GM12873 (cell line): ENCODE measurements at regions not wholly inside any gene's neighbourhood (a gene's known extent, or its start where the extent isn't known, plus 50 kb on each side); places are given as distances from the start of the nearest gene placed in this dataset.

Source experiments
- TF ChIP-seq, protein P1 (sequence below): IDR thresholded peaks from 2 replicates; pipeline ENCODE4 v1.5.1; 2012; ENCODE audit warnings: low read depth, mild to moderate bottlenecking, moderate library complexity, low read length, control low read depth; ENCODE audit not compliant: insufficient read depth; ENCODE audit errors: missing control alignments

DNA sequence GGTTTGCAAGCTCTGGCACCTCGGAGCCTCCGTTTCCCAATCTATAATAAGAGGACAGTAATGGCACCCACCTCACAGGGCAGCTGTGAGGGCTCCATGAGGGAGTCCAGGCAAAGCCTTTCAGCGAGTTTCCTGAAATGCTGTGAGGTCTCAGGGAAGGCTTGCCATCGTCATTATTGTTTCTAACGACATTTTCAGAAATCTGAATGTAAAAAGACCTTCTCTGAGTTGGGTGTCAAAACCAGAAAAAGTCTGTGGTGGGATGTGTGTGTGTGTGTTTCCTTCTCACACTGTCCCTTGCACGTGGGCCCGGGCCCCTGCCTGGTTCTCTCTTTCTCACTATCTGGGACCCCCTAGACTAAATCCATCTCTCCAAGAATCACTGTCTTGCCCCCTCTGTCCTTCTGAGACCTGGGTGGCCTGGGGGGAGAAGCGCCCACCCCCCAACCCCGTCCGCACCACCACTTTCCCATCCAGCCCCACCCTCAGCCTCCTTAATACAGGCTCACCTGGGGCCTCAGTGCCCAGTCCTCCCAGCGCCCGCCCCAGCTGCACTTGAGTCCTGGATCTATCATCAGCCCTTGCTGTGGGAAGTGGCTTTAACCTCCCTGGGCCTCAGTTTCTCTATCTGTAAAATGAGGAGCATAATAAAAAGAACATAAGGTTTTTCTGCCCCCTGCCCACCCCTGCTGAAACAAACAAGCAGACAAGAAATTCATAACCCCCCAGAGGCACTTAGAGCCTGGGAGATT lies 180.3 kb downstream of the C9orf50 start:
- TF ChIP-seq, protein P1, sequence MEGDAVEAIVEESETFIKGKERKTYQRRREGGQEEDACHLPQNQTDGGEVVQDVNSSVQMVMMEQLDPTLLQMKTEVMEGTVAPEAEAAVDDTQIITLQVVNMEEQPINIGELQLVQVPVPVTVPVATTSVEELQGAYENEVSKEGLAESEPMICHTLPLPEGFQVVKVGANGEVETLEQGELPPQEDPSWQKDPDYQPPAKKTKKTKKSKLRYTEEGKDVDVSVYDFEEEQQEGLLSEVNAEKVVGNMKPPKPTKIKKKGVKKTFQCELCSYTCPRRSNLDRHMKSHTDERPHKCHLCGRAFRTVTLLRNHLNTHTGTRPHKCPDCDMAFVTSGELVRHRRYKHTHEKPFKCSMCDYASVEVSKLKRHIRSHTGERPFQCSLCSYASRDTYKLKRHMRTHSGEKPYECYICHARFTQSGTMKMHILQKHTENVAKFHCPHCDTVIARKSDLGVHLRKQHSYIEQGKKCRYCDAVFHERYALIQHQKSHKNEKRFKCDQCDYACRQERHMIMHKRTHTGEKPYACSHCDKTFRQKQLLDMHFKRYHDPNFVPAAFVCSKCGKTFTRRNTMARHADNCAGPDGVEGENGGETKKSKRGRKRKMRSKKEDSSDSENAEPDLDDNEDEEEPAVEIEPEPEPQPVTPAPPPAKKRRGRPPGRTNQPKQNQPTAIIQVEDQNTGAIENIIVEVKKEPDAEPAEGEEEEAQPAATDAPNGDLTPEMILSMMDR = no peak

DNA sequence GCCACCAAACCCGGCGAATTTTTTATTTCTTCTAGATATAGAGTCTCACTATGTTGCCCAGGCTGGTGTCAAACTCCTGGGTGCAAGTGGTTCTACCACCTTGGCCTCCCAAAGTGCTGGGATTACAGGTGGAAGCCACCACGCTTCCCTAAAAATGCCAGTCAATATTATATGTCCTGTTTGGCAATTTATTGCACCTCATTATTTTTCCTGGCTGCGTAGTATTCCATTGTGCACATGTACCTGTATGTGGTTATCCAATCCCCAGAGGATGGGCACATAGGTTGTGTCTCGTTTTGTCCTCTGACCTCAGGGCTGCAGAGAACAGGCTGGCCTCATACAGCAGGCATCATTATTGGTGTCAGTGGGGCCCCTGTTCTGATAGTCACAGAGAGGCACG lies 181.7 kb downstream of the C9orf50 start:
- TF ChIP-seq, protein P1 = no peak

DNA sequence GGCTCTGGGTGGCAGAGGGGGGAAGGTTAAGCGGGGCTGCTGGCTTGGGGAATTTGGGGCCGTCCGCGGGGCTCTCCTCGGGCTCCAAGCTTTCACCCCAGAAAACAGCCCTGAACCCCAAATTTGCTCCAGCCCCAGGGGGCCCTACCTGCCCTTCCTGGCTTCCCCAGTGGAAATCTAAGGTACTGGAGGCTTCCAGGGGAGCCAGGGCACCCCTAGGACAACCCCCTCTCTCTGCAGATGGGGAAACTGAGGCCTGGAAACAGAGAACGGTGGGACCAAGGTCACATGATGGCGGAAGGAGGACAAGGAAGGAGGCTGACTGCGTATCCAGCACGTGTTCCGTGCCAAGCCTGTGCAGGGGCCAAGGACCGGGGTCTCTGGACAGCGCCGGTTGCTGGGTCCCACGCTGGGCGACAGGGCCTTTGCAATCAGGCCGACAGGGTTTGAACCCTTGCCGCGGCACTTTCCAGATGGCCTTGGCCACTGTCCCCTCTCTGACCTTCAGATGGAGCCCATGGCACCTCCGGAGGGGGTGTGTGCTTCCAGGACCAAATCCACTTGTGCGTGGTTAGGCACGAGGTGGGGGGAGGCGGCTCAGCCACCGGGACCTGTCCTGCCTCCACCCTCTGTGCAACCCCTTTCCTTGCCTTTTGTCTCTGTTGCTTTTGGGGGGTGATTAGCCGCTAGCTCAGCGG lies 183.1 kb downstream of the C9orf50 start:
- TF ChIP-seq, protein P1 = no peak

DNA sequence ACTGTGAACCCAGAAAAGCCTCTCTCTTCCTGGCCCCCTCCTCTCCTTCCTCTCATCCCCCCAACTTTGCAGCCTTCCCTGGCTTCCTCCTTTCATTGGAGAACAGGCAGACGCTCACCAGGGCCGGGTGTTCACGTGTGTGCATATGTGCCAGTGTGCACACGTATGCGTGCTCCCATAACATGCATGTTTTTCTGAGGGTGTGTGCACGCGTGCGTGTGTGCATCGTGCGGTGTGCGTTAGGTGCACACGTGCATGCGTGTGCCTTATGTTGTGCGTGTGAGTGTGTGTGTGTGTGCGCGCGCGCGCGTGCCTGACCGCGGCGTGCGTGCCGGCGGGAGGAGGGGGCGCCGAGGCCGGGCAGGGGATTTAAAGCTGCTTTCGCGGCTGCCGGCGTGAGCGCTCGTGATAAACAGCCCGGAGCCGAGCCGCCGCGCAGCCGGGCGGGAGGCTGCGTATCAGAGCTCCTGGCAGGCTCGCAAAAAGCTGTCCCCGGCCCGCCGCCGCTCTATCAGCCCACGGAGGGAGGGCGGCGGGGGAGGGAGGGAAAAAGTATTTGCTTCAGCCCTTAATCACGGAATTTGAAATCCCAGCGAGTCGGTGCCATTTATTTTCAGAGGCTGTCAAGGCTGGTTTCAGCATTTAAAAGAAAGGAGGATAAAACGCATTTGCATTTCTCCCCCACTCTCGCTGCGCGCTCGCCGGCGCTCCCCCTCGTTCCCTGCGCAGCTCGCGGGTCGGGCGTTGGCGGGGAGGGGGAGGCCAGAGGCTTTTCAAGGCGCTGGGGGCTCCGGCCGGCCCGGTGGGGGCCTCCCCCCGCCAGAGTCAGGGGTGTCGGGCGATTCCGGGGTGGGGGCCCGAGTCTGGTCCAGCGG lies 183.9 kb downstream of the C9orf50 start:
- TF ChIP-seq, protein P1 = no peak

DNA sequence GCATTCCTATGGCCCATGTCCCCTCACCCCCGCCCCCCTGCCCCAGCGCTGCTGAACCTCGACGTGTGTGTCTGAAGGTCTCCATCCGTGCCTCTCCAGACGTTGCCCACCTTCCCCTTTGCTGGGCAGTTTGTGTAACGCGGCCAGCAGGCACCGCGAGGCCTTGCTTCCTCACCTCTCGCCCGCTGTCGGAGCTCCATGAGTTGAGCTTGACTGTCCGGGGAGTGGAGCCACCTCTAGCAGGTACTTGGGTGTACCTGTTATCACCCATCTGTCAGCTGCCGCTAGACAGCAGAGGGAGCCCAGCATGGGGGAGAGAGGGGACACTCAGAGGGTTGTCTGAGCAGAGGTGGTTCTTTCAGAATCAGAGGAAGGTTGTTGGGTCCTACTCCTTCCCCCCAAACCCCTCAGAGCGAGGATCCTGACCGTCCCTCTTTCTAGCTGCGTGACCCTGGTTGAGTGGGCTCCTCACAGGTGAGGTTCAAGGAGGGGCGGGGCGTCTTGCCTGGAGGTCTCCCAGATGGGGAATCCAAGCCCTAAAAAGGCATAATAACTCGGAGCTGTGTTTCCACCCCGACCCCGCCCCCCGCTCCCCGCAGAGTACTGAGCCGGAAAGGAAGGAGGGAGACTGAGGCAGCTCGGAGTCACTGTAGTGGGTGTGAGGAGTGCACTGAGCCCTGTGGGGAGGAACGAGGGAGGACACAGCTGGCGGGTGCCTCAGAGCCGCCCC lies 184.7 kb downstream of the C9orf50 start:
- TF ChIP-seq, protein P1 = no peak

DNA sequence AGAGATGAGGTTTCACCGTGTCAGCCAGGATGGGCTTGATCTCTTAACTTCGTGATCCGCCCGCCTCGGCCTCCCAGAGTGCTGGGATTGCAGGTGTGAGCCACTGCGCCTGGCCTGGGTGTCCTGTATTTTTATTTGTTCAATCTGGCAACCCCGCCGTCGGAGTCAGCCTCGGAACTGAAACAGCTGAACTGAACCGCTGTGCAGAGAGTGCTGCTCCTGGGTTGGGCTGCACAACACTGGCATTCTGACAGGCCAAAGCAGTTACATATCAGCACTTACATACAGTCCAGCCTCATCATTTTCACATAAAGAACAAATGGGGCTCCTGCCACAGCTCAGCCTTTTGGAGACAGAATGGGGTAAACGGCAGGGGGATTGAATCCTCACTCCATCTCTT lies 185.6 kb downstream of the C9orf50 start:
- TF ChIP-seq, protein P1 = no peak
